Esophagus squamous epithelium (tissue), 4 donors: ENCODE measurements at regions not wholly inside any gene's neighbourhood (a gene's known extent, or its start where the extent isn't known, plus 50 kb on each side); places are given as distances from the start of the nearest gene placed in this dataset.

ENCODE experiments used
- POLR2A ChIP-seq, 4 donors: fragments of 450-650 bp; IDR thresholded peaks; one replicate each; pipeline ENCODE4 v1.6.1; 2017; ENCODE audit warnings: antibody characterized with exemption in 4 of 4, mild to moderate bottlenecking in 4 of 4, moderate library complexity in 3 of 4
- TF ChIP-seq, protein P1 (sequence below), 6 experiments: fragments of 450-650 bp in 4 of 6; fragments of 200-600 bp in 2 of 6; sonication (generic) in 2 of 6; IDR thresholded peaks; one replicate each; pipeline ENCODE4 v1.5.1; 2016 to 2019; ENCODE audit warnings: antibody characterized with exemption in 6 of 6, mild to moderate bottlenecking in 4 of 6, moderate library complexity in 4 of 6

DNA sequence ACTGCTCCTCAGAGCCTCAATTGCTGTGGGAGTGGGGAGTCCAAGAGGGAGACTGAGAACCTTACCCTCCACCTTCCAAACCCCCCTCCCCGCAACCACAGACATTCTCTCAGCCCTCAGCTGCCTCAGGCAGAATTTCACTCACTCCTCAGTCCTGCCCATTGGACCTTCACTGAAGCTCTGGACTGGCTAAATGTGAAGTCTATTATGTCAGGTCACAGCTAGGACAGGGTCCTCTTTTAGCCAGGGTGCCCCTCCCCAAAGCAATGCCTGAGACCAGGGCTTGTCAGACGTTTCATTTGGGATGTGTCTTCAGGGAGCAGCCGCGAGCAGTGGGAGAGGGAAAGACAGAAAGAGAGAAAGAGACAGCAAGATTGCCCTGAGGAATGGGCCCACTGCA is 199.3 kb upstream of the CCDC68 start:
- no peak for TF ChIP-seq POLR2A (IDR thresholded peaks at IDR 0.05)
- TF ChIP-seq, protein P1, sequence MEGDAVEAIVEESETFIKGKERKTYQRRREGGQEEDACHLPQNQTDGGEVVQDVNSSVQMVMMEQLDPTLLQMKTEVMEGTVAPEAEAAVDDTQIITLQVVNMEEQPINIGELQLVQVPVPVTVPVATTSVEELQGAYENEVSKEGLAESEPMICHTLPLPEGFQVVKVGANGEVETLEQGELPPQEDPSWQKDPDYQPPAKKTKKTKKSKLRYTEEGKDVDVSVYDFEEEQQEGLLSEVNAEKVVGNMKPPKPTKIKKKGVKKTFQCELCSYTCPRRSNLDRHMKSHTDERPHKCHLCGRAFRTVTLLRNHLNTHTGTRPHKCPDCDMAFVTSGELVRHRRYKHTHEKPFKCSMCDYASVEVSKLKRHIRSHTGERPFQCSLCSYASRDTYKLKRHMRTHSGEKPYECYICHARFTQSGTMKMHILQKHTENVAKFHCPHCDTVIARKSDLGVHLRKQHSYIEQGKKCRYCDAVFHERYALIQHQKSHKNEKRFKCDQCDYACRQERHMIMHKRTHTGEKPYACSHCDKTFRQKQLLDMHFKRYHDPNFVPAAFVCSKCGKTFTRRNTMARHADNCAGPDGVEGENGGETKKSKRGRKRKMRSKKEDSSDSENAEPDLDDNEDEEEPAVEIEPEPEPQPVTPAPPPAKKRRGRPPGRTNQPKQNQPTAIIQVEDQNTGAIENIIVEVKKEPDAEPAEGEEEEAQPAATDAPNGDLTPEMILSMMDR (IDR thresholded peaks at IDR 0.05) = no peak
